ENCODE measurements at regions not wholly inside any gene's neighbourhood (a gene's known extent, or its start where the extent isn't known, plus 50 kb on each side); places are given as distances from the start of the nearest gene placed in this dataset.
A peak's percentile ranks its signal among the peaks of the same experiment; 100 is the strongest.

DNA sequence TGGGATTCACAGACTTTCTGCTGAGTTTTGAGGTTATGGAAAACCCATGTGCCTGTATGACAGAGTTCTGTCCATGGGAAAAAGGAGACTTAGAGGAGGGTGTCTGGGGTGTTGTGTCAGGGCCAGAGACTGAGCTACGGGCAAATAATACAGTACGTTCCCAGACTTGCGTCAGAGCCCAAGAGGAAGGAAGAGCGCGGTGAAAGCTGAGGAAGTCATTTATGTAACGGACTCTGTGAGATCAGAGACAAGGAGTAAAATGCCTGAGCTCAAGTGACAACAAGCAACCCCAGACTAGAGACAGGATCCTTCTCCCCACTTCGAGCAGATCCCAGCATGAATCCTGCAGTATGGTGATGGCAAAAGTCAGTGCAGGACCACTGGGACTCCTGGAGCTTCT, 368.6 kb upstream of the MCTP2 start:
- TF ChIP-seq, protein P1, sequence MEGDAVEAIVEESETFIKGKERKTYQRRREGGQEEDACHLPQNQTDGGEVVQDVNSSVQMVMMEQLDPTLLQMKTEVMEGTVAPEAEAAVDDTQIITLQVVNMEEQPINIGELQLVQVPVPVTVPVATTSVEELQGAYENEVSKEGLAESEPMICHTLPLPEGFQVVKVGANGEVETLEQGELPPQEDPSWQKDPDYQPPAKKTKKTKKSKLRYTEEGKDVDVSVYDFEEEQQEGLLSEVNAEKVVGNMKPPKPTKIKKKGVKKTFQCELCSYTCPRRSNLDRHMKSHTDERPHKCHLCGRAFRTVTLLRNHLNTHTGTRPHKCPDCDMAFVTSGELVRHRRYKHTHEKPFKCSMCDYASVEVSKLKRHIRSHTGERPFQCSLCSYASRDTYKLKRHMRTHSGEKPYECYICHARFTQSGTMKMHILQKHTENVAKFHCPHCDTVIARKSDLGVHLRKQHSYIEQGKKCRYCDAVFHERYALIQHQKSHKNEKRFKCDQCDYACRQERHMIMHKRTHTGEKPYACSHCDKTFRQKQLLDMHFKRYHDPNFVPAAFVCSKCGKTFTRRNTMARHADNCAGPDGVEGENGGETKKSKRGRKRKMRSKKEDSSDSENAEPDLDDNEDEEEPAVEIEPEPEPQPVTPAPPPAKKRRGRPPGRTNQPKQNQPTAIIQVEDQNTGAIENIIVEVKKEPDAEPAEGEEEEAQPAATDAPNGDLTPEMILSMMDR (IDR thresholded peaks at IDR 0.05; ENCODE audit: insufficient read depth, low read length): no peak
- TF ChIP-seq POLR2AphosphoS5 (IDR thresholded peaks at IDR 0.05; ENCODE audit: low read depth): peak; percentile 48; the same call in 1 of the 2 replicates

All from HL-60 (cell line).